ENCODE measurements at regions not wholly inside any gene's neighbourhood (a gene's known extent, or its start where the extent isn't known, plus 50 kb on each side); places are given as distances from the start of the nearest gene placed in this dataset.

DNA sequence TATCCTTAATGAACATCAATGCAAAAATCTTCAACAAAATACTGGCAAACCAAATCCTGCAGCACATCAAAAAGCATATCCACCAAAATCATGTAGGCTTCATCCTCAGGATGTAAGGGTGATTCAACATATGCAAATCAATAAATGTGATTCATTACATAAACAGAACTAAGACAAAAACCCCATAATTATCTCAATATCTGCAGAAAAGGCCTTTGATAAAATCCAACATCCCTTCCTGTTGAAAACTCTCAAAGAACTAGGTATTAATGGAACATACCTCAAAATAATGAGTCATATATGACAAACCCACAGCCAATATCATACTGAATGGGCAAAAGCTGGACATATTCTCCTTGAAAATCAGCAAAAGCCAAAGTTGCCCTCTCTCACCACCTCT lies 54.6 kb upstream of the DEPDC1 start:
- TF ChIP-seq POLR2A (IDR thresholded peaks at IDR 0.05) (no peak), CTCF (IDR thresholded peaks at IDR 0.05 in 4 of 5, conservative IDR thresholded peaks at IDR 0.05 in 1 of 5) (no peak)

Measured in gastrocnemius medialis (tissue), 4 donors.